SK-N-SH treated with all-trans-retinoic acid at 6 μM for 48 hours (cell line): ENCODE measurements at regions not wholly inside any gene's neighbourhood (a gene's known extent, or its start where the extent isn't known, plus 50 kb on each side); places are given as distances from the start of the nearest gene placed in this dataset.

Experiments
- ARNTL ChIP-seq: fragments of 450-650 bp; formaldehyde crosslinking; IDR thresholded peaks from 2 replicates; pipeline ENCODE4 v1.5.0; 2020; ENCODE audit warnings: low read depth, mild to moderate bottlenecking, moderate library complexity, borderline replicate concordance
- BACH2 ChIP-seq: fragments of 250-450 bp; sonication (Bioruptor Pico); IDR thresholded peaks from 2 replicates; pipeline ENCODE4 v1.9.0; 2021; ENCODE audit warnings: mild to moderate bottlenecking, borderline replicate concordance
- GLIS3 ChIP-seq: fragments of 250-450 bp; sonication (Bioruptor Pico); IDR thresholded peaks from 2 replicates; pipeline ENCODE4 v1.5.0; 2020; ENCODE audit warnings: mild to moderate bottlenecking, moderate library complexity
- SNAI2 ChIP-seq: fragments of 250-450 bp; sonication (Bioruptor Pico); IDR thresholded peaks from 2 replicates; pipeline ENCODE4 v1.5.0; 2020; ENCODE audit warnings: mild to moderate bottlenecking, moderate library complexity
- TOX ChIP-seq: fragments of 250-450 bp; sonication (Bioruptor Pico); IDR thresholded peaks from 2 replicates; pipeline ENCODE4 v1.8.0; 2021; ENCODE audit warnings: mild to moderate bottlenecking, moderate library complexity, borderline replicate concordance
- ZC3H10 ChIP-seq: fragments of 250-450 bp; sonication (Bioruptor Pico); IDR thresholded peaks from 2 replicates; pipeline ENCODE4 v1.5.1; 2021; ENCODE audit warnings: mild to moderate bottlenecking, moderate library complexity
- ZFP3 ChIP-seq: fragments of 250-450 bp; sonication (Bioruptor Pico); IDR thresholded peaks from 2 replicates; pipeline ENCODE4 v1.5.0; 2020; ENCODE audit warnings: mild to moderate bottlenecking, moderate library complexity
- ZNF565 ChIP-seq: fragments of 450-650 bp; formaldehyde crosslinking; conservative IDR thresholded peaks from 2 replicates; pipeline ENCODE4 v1.5.0; 2020; ENCODE audit warnings: low read depth, mild to moderate bottlenecking, moderate library complexity
- ZNF70 ChIP-seq: fragments of 450-650 bp; formaldehyde crosslinking; IDR thresholded peaks from 2 replicates; pipeline ENCODE4 v1.5.0; 2020; ENCODE audit warnings: mild to moderate bottlenecking, moderate library complexity
- ZNF8 ChIP-seq: fragments of 450-650 bp; formaldehyde crosslinking; IDR thresholded peaks from 2 replicates; pipeline ENCODE4 v1.5.0; 2020; ENCODE audit warnings: mild to moderate bottlenecking, moderate library complexity
- TF ChIP-seq, protein P1 (sequence below): fragments of 250-450 bp; sonication (Bioruptor Pico); IDR thresholded peaks from 2 replicates; pipeline ENCODE4 v1.8.0; 2020; ENCODE audit warnings: mild to moderate bottlenecking, moderate library complexity, borderline replicate concordance

DNA sequence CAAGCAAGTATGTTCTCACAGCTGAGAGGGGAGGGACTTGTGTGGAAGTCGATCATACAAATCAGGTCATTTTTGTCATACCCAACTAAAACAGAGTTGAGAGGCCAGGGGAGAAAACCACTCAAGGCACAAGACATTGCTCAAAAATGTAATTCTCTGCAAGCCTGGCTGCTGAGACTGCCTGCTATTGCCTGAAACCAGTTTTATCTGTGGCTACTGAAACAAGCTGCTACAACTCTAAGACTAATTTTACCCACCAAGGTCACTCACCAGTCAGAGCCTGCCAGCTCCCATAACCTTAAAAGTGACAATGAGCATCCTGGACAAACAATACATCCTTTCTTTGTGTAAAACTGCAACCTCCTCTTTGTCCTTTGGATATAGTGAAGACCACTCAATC, 54.1 kb upstream of the CST7 start:
- TF ChIP-seq SNAI2 (CRISPR knock-in tag) (no peak), ZNF565 (CRISPR knock-in tag) (no peak), ZNF70 (CRISPR knock-in tag) (no peak), GLIS3 (CRISPR knock-in tag) (no peak), ARNTL (CRISPR knock-in tag) (no peak), TOX (CRISPR knock-in tag) (no peak), BACH2 (CRISPR knock-in tag) (no peak), ZFP3 (no peak), ZC3H10 (CRISPR knock-in tag) (no peak), ZNF8 (CRISPR knock-in tag) (no peak)
- TF ChIP-seq, protein P1, sequence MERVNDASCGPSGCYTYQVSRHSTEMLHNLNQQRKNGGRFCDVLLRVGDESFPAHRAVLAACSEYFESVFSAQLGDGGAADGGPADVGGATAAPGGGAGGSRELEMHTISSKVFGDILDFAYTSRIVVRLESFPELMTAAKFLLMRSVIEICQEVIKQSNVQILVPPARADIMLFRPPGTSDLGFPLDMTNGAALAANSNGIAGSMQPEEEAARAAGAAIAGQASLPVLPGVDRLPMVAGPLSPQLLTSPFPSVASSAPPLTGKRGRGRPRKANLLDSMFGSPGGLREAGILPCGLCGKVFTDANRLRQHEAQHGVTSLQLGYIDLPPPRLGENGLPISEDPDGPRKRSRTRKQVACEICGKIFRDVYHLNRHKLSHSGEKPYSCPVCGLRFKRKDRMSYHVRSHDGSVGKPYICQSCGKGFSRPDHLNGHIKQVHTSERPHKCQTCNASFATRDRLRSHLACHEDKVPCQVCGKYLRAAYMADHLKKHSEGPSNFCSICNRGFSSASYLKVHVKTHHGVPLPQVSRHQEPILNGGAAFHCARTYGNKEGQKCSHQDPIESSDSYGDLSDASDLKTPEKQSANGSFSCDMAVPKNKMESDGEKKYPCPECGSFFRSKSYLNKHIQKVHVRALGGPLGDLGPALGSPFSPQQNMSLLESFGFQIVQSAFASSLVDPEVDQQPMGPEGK (CRISPR knock-in tag), result no peak
